Epidermal melanocyte (primary cell): ENCODE measurements at regions not wholly inside any gene's neighbourhood (a gene's known extent, or its start where the extent isn't known, plus 50 kb on each side); places are given as distances from the start of the nearest gene placed in this dataset.

Experiments used
- DNase-seq: peaks from one replicate; pipeline ENCODE4 v3.0.0; 2011; ENCODE audit warnings: low spot score; ENCODE audit not compliant: insufficient read length

- DNase-seq = no peak
Measured at GRCh38 chr1:96256130-96256790, 465.3 kb upstream of the PTBP2 start.

- no peak for DNase-seq
Measured at GRCh38 chr1:96259399-96259798, 462.2 kb upstream of the PTBP2 start.

- no peak for DNase-seq
Measured at GRCh38 chr1:96281491-96281890, 440.1 kb upstream of the PTBP2 start.

GRCh38 chr1:96290033-96290432 lies 431.6 kb upstream of the PTBP2 start:
- no peak for DNase-seq

GRCh38 chr1:96290801-96291200 lies 430.8 kb upstream of the PTBP2 start:
- DNase-seq = no peak

GRCh38 chr1:96291468-96291867 lies 430.1 kb upstream of the PTBP2 start:
- DNase-seq = no peak

GRCh38 chr1:96292141-96292540 lies 429.4 kb upstream of the PTBP2 start:
- no peak for DNase-seq

GRCh38 chr1:96296991-96297390 lies 424.6 kb upstream of the PTBP2 start:
- no peak for DNase-seq

- DNase-seq = no peak
Measured at GRCh38 chr1:96306809-96307560, 414.6 kb upstream of the PTBP2 start.

- DNase-seq = no peak
Measured at GRCh38 chr1:96308314-96308713, 413.3 kb upstream of the PTBP2 start.

GRCh38 chr1:96309783-96310182 lies 411.8 kb upstream of the PTBP2 start:
- DNase-seq = no peak

GRCh38 chr1:96313216-96313615 lies 408.4 kb upstream of the PTBP2 start:
- DNase-seq = no peak

GRCh38 chr1:96329121-96329520 lies 392.5 kb upstream of the PTBP2 start:
- no peak for DNase-seq

- DNase-seq = no peak
Measured at GRCh38 chr1:96331596-96331995, 390.0 kb upstream of the PTBP2 start.

- DNase-seq = no peak
Measured at GRCh38 chr1:96333522-96334235, 387.9 kb upstream of the PTBP2 start.

GRCh38 chr1:96334236-96334557 lies 387.4 kb upstream of the PTBP2 start:
- no peak for DNase-seq

- no peak for DNase-seq
Measured at GRCh38 chr1:96338622-96339021, 383.0 kb upstream of the PTBP2 start.

- DNase-seq = no peak
Measured at GRCh38 chr1:96340686-96341085, 380.9 kb upstream of the PTBP2 start.

GRCh38 chr1:96346719-96347118 lies 374.9 kb upstream of the PTBP2 start:
- DNase-seq = no peak

GRCh38 chr1:96349896-96350295 lies 371.7 kb upstream of the PTBP2 start:
- no peak for DNase-seq

- no peak for DNase-seq
Measured at GRCh38 chr1:96352733-96353132, 368.9 kb upstream of the PTBP2 start.

- no peak for DNase-seq
Measured at GRCh38 chr1:96355521-96355920, 366.1 kb upstream of the PTBP2 start.

GRCh38 chr1:96355961-96356360 lies 365.6 kb upstream of the PTBP2 start:
- no peak for DNase-seq
